PC-9 (cell line): ENCODE measurements at regions not wholly inside any gene's neighbourhood (a gene's known extent, or its start where the extent isn't known, plus 50 kb on each side); places are given as distances from the start of the nearest gene placed in this dataset.

Source experiments
- BruUV-seq: library from RNA; stranded (reverse); fragments of 400-500 nt; replicated peaks from 2 replicates; lab custom pipeline; 2021; lab: Mats Ljungman, UMichigan
- CTCF ChIA-PET: fragments of 300-600 bp; sonication (Branson Sonifier 250); formaldehyde crosslinking; loops from one replicate; lab custom pipeline; 2022; ENCODE audit warnings: antibody characterized with exemption; lab: Charles Lee
- POLR2A ChIA-PET: fragments of 300-600 bp; sonication (Branson Sonifier 250); formaldehyde crosslinking; loops from one replicate; lab custom pipeline; 2022; ENCODE audit warnings: antibody characterized with exemption; ENCODE audit not compliant: unreplicated experiment; lab: Charles Lee
- DNase-seq, 2 experiments: peaks; one replicate each; pipeline versions ENCODE4 v3.0.0 to v3.0.0-alpha.2; 2015 to 2022; ENCODE audit warnings: mixed read lengths in 1 of 2
- H2AFZ ChIP-seq: fragments of 200-600 bp; sonication (generic); 2 replicates; pipeline ENCODE4 v1.8.1; 2017; ENCODE audit warnings: antibody characterized with exemption
- H3F3A ChIP-seq: fragments of 200-600 bp; sonication (generic); 2 replicates; pipeline ENCODE4 v1.8.1; 2017; ENCODE audit warnings: antibody characterized with exemption, mild to moderate bottlenecking, low read depth; ENCODE audit not compliant: insufficient read depth
- H3K27ac ChIP-seq: fragments of 200-600 bp; sonication (generic); 2 replicates; pipeline ENCODE4 v1.6.1; 2016; ENCODE audit warnings: mixed run types
- H3K27me3 ChIP-seq: fragments of 200-600 bp; sonication (generic); 2 replicates; pipeline ENCODE4 v1.6.1; 2016; ENCODE audit warnings: low read depth, mixed run types; ENCODE audit not compliant: insufficient read depth
- H3K36me3 ChIP-seq: fragments of 200-600 bp; sonication (generic); 2 replicates; pipeline ENCODE4 v1.6.1; 2016; ENCODE audit warnings: low read depth, mixed run types
- H3K4me1 ChIP-seq: fragments of 200-600 bp; sonication (generic); replicated peaks from 2 replicates; pipeline ENCODE4 v1.6.1; 2016; ENCODE audit warnings: mixed run types; ENCODE audit not compliant: insufficient read depth
- H3K4me2 ChIP-seq: fragments of 200-600 bp; sonication (generic); 2 replicates; pipeline ENCODE4 v1.6.1; 2017; ENCODE audit warnings: mixed run types
- H3K4me3 ChIP-seq: fragments of 200-600 bp; sonication (generic); 2 replicates; pipeline ENCODE4 v1.6.1; 2016; ENCODE audit warnings: mixed run types
- H3K79me2 ChIP-seq: fragments of 200-600 bp; sonication (generic); 2 replicates; pipeline ENCODE4 v1.6.1; 2017; ENCODE audit warnings: low read depth, mixed run types
- H3K9me2 ChIP-seq: fragments of 200-600 bp; sonication (generic); 2 replicates; pipeline ENCODE4 v1.8.1; 2017; ENCODE audit warnings: mild to moderate bottlenecking; ENCODE audit not compliant: insufficient read depth
- H3K9me3 ChIP-seq: fragments of 200-600 bp; sonication (generic); 2 replicates; pipeline ENCODE4 v1.8.1; 2016; ENCODE audit warnings: low read depth; ENCODE audit not compliant: insufficient read depth
- H4K20me1 ChIP-seq: fragments of 200-600 bp; sonication (generic); 2 replicates; pipeline ENCODE4 v1.8.1; 2017; ENCODE audit not compliant: insufficient read depth
- EZH2 ChIP-seq: fragments of 200-600 bp; sonication (generic); IDR thresholded peaks from 2 replicates; pipeline ENCODE4 v1.8.0; 2017; ENCODE audit warnings: antibody characterized with exemption, low read depth
- intact Hi-C: fragments of 100-400 bp; cut with micrococcal nuclease; formaldehyde crosslinking; loops from one replicate; pipeline ENCODE4 v1.10.0; 2022; ENCODE audit not compliant: unreplicated experiment
- TF ChIP-seq, protein P1 (sequence below): fragments of 200-600 bp; sonication (generic); conservative IDR thresholded peaks from 2 replicates; pipeline ENCODE4 v1.6.1; 2017; ENCODE audit warnings: mixed run types, antibody characterized with exemption, mild to moderate bottlenecking, moderate library complexity

DNA sequence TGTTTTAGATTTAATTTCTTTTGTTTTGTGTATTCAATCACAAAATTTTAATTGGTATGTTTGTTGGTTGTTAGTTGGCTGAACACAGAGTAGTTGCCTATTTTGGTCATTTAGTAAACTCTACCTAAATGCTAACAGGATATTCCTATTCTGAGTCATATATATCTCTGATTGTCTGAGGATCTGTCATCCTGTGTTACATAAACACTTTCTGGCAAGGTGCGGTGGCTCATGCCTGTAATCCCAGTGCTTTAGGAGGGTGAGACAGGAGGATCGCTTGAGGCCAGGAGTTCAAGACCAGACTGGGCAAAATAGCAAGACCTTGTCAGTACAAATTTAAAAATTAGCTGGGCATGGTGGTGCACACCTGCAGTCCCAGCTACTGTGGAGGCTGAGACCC, 178.6 kb downstream of the PLCE1 start:
- H3K27ac ChIP-seq, result no peak overlapping the region
- no peak overlapping the region for H3K4me3 ChIP-seq
- H3K4me2 ChIP-seq, result no peak overlapping the region
- H3K9me3 ChIP-seq, result no peaks in the 10 kb centered on the region
- H3F3A ChIP-seq, result no peaks in the 10 kb centered on the region
- no peaks in the 10 kb centered on the region for H4K20me1 ChIP-seq
- ChIA-PET POLR2A (no interaction called here), CTCF (no interaction called here)
- no peak overlapping the region for H2AFZ ChIP-seq
- intact Hi-C loops, result no loop called here
- no TSS peak for BruUV-seq
- H3K36me3 ChIP-seq, result no peaks in the 10 kb centered on the region
- no peaks in the 10 kb centered on the region for H3K4me1 ChIP-seq
- TF ChIP-seq, protein P1, sequence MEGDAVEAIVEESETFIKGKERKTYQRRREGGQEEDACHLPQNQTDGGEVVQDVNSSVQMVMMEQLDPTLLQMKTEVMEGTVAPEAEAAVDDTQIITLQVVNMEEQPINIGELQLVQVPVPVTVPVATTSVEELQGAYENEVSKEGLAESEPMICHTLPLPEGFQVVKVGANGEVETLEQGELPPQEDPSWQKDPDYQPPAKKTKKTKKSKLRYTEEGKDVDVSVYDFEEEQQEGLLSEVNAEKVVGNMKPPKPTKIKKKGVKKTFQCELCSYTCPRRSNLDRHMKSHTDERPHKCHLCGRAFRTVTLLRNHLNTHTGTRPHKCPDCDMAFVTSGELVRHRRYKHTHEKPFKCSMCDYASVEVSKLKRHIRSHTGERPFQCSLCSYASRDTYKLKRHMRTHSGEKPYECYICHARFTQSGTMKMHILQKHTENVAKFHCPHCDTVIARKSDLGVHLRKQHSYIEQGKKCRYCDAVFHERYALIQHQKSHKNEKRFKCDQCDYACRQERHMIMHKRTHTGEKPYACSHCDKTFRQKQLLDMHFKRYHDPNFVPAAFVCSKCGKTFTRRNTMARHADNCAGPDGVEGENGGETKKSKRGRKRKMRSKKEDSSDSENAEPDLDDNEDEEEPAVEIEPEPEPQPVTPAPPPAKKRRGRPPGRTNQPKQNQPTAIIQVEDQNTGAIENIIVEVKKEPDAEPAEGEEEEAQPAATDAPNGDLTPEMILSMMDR, result no peak
- no peak for TF ChIP-seq EZH2
- H3K9me2 ChIP-seq, result no peaks in the 10 kb centered on the region
- no peak for DNase-seq
- no peaks in the 10 kb centered on the region for H3K79me2 ChIP-seq
- H3K27me3 ChIP-seq, result no peaks in the 10 kb centered on the region

DNA sequence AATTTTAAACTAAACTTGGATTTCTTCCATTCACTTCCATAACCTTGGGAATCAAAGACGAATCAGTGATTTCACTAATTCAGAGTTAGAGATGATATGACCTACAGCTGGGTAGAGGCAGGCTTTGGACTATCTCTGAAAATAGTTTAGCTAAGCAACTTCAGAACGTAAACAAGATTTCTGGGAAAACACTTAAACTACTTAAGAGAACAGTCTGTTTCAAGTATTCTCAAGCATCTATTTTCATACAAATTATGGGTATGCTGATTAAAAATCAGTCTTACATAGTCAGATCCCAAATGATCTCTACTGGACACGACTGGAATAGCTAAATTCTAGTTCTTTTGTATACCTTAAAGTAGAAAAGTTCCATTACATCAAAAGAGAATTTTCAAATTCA, 179.9 kb downstream of the PLCE1 start:
- TF ChIP-seq EZH2, result no peak
- TF ChIP-seq, protein P1, result no peak
- no peak overlapping the region for H2AFZ ChIP-seq
- no peak overlapping the region for H3K27ac ChIP-seq
- no peaks in the 10 kb centered on the region for H3K36me3 ChIP-seq
- no peaks in the 10 kb centered on the region for H3K79me2 ChIP-seq
- no peaks in the 10 kb centered on the region for H3K9me3 ChIP-seq
- H3K4me3 ChIP-seq, result no peak overlapping the region
- H3K4me2 ChIP-seq, result no peak overlapping the region
- H4K20me1 ChIP-seq, result no peaks in the 10 kb centered on the region
- BruUV-seq, result no TSS peak
- no peaks in the 10 kb centered on the region for H3K9me2 ChIP-seq
- ChIA-PET CTCF (no interaction called here), POLR2A (no interaction called here)
- H3K4me1 ChIP-seq, result no peaks in the 10 kb centered on the region
- H3F3A ChIP-seq, result no peaks in the 10 kb centered on the region
- no peaks in the 10 kb centered on the region for H3K27me3 ChIP-seq
- intact Hi-C loops, result no loop called here
- DNase-seq, result no peak

DNA sequence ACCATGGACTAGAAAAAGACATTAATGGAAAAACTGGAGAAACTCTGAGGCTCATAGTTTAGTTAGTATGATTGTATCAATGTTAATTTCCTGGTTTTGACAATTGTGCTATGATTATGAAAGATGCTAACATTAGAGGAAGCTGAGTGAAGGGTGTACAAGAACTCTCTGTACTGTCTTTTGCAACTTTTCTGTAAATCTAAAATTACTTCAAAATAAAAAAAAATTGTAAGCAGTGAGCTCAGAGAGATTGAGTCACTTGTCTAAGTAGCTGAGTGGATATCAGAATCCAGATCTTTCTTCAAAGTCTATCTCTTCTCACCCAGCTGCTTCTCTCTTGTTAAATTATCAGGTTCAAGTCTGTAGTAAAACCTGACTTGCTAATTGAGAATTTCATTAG, 181.1 kb downstream of the PLCE1 start:
- intact Hi-C loops, result no loop called here
- no peak for DNase-seq
- no peaks in the 10 kb centered on the region for H3K9me3 ChIP-seq
- CTCF ChIA-PET, result no interaction called here
- H3K79me2 ChIP-seq, result no peaks in the 10 kb centered on the region
- no peak overlapping the region for H3K4me2 ChIP-seq
- H3K36me3 ChIP-seq, result no peaks in the 10 kb centered on the region
- H3K27ac ChIP-seq, result no peak overlapping the region
- H2AFZ ChIP-seq, result no peak overlapping the region
- H3K4me1 ChIP-seq, result no peaks in the 10 kb centered on the region
- no peak overlapping the region for H3K4me3 ChIP-seq
- no peaks in the 10 kb centered on the region for H3K27me3 ChIP-seq
- no peak for TF ChIP-seq EZH2
- TF ChIP-seq, protein P1, result no peak
- H3K9me2 ChIP-seq, result no peaks in the 10 kb centered on the region
- no TSS peak for BruUV-seq
- H4K20me1 ChIP-seq, result no peaks in the 10 kb centered on the region
- no peaks in the 10 kb centered on the region for H3F3A ChIP-seq
- POLR2A ChIA-PET, result no interaction called here
